Osteoblast (primary cell): ENCODE measurements at regions not wholly inside any gene's neighbourhood (a gene's known extent, or its start where the extent isn't known, plus 50 kb on each side); places are given as distances from the start of the nearest gene placed in this dataset.

ENCODE experiments used
- DNase-seq: peaks from one replicate; pipeline ENCODE4 v3.0.0; 2011; ENCODE audit warnings: low spot score, mixed read lengths; ENCODE audit not compliant: insufficient read length; ENCODE audit errors: missing footprints
- H2AFZ ChIP-seq: 2 replicates; pipeline ENCODE4 v1.6.0; 2011; ENCODE audit warnings: mild to moderate bottlenecking, low read length
- H3K27ac ChIP-seq: 2 replicates; pipeline ENCODE4 v1.5.1; 2011; ENCODE audit warnings: mild to moderate bottlenecking, low read depth, low read length, moderate library complexity
- H3K27me3 ChIP-seq: 2 replicates; pipeline ENCODE4 v1.6.0; 2012; ENCODE audit warnings: mild to moderate bottlenecking, control low read depth, inconsistent platforms, low read length, moderate library complexity; ENCODE audit not compliant: insufficient read depth
- H3K36me3 ChIP-seq: 2 replicates; pipeline ENCODE4 v1.5.1; 2011; ENCODE audit warnings: mild to moderate bottlenecking, low read length, control low read depth, moderate library complexity; ENCODE audit not compliant: insufficient read depth
- H3K4me1 ChIP-seq: 2 replicates; pipeline ENCODE4 v1.5.1; 2011; ENCODE audit warnings: mild to moderate bottlenecking, low read length, control low read depth, moderate library complexity; ENCODE audit not compliant: insufficient read depth
- H3K4me2 ChIP-seq: 2 replicates; pipeline ENCODE4 v1.6.0; 2011; ENCODE audit warnings: mild to moderate bottlenecking, low read length; ENCODE audit not compliant: insufficient read depth
- H3K4me3 ChIP-seq: fragments of 200-600 bp; sonication (generic); 3 replicates; pipeline ENCODE4 v1.5.1; 2012; ENCODE audit warnings: mild to moderate bottlenecking, low read length, inconsistent platforms; ENCODE audit not compliant: insufficient read depth
- H3K79me2 ChIP-seq: 2 replicates; pipeline ENCODE4 v1.6.0; 2012; ENCODE audit warnings: mild to moderate bottlenecking, low read length, control low read depth, inconsistent platforms; ENCODE audit not compliant: insufficient read depth
- H3K9me3 ChIP-seq: 2 replicates; pipeline ENCODE4 v1.5.1; 2011; ENCODE audit warnings: low read depth, low read length, control low read depth
- H4K20me1 ChIP-seq: 2 replicates; pipeline ENCODE4 v1.6.0; 2012; ENCODE audit warnings: mild to moderate bottlenecking, low read length, control low read depth; ENCODE audit not compliant: insufficient read depth
- CTCF ChIP-seq: IDR thresholded peaks from 2 replicates; pipeline ENCODE4 v1.5.1; 2011; ENCODE audit warnings: mild to moderate bottlenecking, low read depth, low read length, moderate library complexity; ENCODE audit errors: extremely low read depth

- no peaks in the 10 kb centered on the region for H3K27me3 ChIP-seq
- no peaks in the 10 kb centered on the region for H3K79me2 ChIP-seq
- no peak overlapping the region for H3K27ac ChIP-seq
- no peak for DNase-seq
- H4K20me1 ChIP-seq = no peaks in the 10 kb centered on the region
- H3K4me3 ChIP-seq = no peak overlapping the region
- H3K9me3 ChIP-seq = no peaks in the 10 kb centered on the region
- no peak overlapping the region for H3K4me2 ChIP-seq
- no peaks in the 10 kb centered on the region for H3K4me1 ChIP-seq
- H2AFZ ChIP-seq = no peak overlapping the region
- H3K36me3 ChIP-seq = no peaks in the 10 kb centered on the region
- no peak for TF ChIP-seq CTCF
Measured at GRCh38 chr5:88115211-88115610, 153.4 kb downstream of the TMEM161B start.

- DNase-seq = no peak
- Histone ChIP-seq H3K4me3 (no peak overlapping the region), H3K36me3 (no peaks in the 10 kb centered on the region), H3K9me3 (no peaks in the 10 kb centered on the region), H3K4me2 (no peak overlapping the region), H4K20me1 (no peaks in the 10 kb centered on the region), H2AFZ (no peak overlapping the region), H3K27ac (no peak overlapping the region), H3K4me1 (no peaks in the 10 kb centered on the region), H3K27me3 (no peaks in the 10 kb centered on the region), H3K79me2 (no peaks in the 10 kb centered on the region)
- no peak for TF ChIP-seq CTCF
Measured at GRCh38 chr5:88113429-88113828, 155.2 kb downstream of the TMEM161B start.

- Histone ChIP-seq H3K4me1 (no peaks in the 10 kb centered on the region), H3K4me2 (no peak overlapping the region), H3K9me3 (no peaks in the 10 kb centered on the region), H2AFZ (no peak overlapping the region), H3K79me2 (no peaks in the 10 kb centered on the region), H3K27ac (no peak overlapping the region), H3K4me3 (no peak overlapping the region), H3K36me3 (no peaks in the 10 kb centered on the region), H3K27me3 (no peaks in the 10 kb centered on the region), H4K20me1 (no peaks in the 10 kb centered on the region)
- TF ChIP-seq CTCF = no peak
- DNase-seq = no peak
Measured at GRCh38 chr5:88109818-88110217, 158.8 kb downstream of the TMEM161B start.

- Histone ChIP-seq H3K4me2 (no peak overlapping the region), H3K9me3 (no peaks in the 10 kb centered on the region), H3K79me2 (no peaks in the 10 kb centered on the region), H3K27ac (no peak overlapping the region), H4K20me1 (no peaks in the 10 kb centered on the region), H3K27me3 (no peaks in the 10 kb centered on the region), H3K4me1 (no peaks in the 10 kb centered on the region), H3K36me3 (no peaks in the 10 kb centered on the region), H3K4me3 (no peak overlapping the region), H2AFZ (no peak overlapping the region)
- DNase-seq = no peak
- TF ChIP-seq CTCF = no peak
Measured at GRCh38 chr5:88108490-88109279, 160.0 kb downstream of the TMEM161B start.
